HK-2 (cell line): ENCODE measurements at regions not wholly inside any gene's neighbourhood (a gene's known extent, or its start where the extent isn't known, plus 50 kb on each side); places are given as distances from the start of the nearest gene placed in this dataset.
"Not testable (repeated sequence)": the region's sequence is repeated elsewhere in the genome, so short reads cannot be mapped to it uniquely, and the experiment has no call there.

Source experiments
- DNase-seq: peaks from one replicate; pipeline ENCODE4 v3.0.0-alpha.2; 2018; ENCODE audit not compliant: unreplicated experiment

GRCh38 chr11:23755769-23756168 lies 741.1 kb upstream of the LUZP2 start:
- DNase-seq, result no peak

- no peak for DNase-seq
Observed at GRCh38 chr11:23759489-23759888, 737.4 kb upstream of the LUZP2 start.

- no peak for DNase-seq
Observed at GRCh38 chr11:23764286-23764685, 732.6 kb upstream of the LUZP2 start.

- DNase-seq, result no peak
Observed at GRCh38 chr11:23765682-23766252, 731.1 kb upstream of the LUZP2 start.

- DNase-seq, result no peak
Observed at GRCh38 chr11:23767576-23767975, 729.3 kb upstream of the LUZP2 start.

GRCh38 chr11:23769214-23769613 lies 727.6 kb upstream of the LUZP2 start:
- DNase-seq, result no peak

GRCh38 chr11:23772081-23772480 lies 724.8 kb upstream of the LUZP2 start:
- DNase-seq, result no peak

GRCh38 chr11:23778971-23779370 lies 717.9 kb upstream of the LUZP2 start:
- DNase-seq, result no peak

- no peak for DNase-seq
Observed at GRCh38 chr11:23780231-23780630, 716.6 kb upstream of the LUZP2 start.

- no peak for DNase-seq
Observed at GRCh38 chr11:23781803-23782560, 714.9 kb upstream of the LUZP2 start.

- not testable (repeated sequence) for DNase-seq
Observed at GRCh38 chr11:23786974-23787373, 709.9 kb upstream of the LUZP2 start.

GRCh38 chr11:23789200-23789853 lies 707.5 kb upstream of the LUZP2 start:
- peak; percentile 0 for DNase-seq

GRCh38 chr11:23789938-23790371 lies 706.9 kb upstream of the LUZP2 start:
- peak; percentile 0 for DNase-seq

GRCh38 chr11:23797624-23798419 lies 699.0 kb upstream of the LUZP2 start:
- DNase-seq, result no peak

GRCh38 chr11:23834306-23834705 lies 662.5 kb upstream of the LUZP2 start:
- DNase-seq, result not testable (repeated sequence)

- DNase-seq, result no peak
Observed at GRCh38 chr11:23836981-23837380, 659.9 kb upstream of the LUZP2 start.

GRCh38 chr11:23840872-23841271 lies 656.0 kb upstream of the LUZP2 start:
- no peak for DNase-seq

- no peak for DNase-seq
Observed at GRCh38 chr11:23846902-23847422, 649.9 kb upstream of the LUZP2 start.

- DNase-seq, result no peak
Observed at GRCh38 chr11:23851216-23851615, 645.6 kb upstream of the LUZP2 start.

- no peak for DNase-seq
Observed at GRCh38 chr11:23856654-23857053, 640.2 kb upstream of the LUZP2 start.

GRCh38 chr11:23859087-23859486 lies 637.8 kb upstream of the LUZP2 start:
- no peak for DNase-seq

- no peak for DNase-seq
Observed at GRCh38 chr11:23861615-23862014, 635.2 kb upstream of the LUZP2 start.
